ENCODE measurements at regions not wholly inside any gene's neighbourhood (a gene's known extent, or its start where the extent isn't known, plus 50 kb on each side); places are given as distances from the start of the nearest gene placed in this dataset.

DNA sequence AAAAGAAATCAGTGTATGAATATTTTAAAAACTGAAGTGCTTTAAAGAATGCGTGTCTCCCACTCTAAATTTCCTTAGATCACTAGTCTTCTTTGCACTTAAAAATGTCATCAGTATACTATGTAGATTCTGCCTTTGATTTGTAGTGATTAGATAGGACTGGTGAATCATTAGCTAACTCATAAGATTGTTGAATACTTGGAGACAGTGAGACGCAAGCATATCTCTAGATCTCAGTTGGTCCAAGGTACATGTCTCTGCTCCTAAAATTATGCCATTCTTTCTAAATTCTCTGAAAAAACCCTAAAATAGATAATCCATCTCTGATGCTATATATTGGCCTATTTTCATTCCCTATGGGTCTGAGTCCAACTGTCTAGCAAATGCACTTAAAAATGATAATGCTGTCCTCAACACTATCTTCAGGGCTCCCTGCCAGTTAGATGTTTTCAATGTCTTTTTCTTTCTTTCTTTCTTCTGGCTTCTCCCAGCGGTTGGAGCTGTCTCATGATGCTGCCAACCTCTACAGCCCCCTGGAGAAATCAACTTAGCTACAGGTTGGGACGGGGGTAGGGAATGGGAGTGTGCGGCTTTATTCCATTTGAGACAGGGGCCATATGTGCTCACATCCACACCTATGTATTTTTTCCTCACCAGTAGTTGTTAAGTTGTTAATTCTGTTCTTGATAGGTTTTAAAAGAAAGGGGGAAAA lies 301.0 kb downstream of the NDFIP2 start:
- no peak for DNase-seq (ENCODE audit: low read depth)

DNA sequence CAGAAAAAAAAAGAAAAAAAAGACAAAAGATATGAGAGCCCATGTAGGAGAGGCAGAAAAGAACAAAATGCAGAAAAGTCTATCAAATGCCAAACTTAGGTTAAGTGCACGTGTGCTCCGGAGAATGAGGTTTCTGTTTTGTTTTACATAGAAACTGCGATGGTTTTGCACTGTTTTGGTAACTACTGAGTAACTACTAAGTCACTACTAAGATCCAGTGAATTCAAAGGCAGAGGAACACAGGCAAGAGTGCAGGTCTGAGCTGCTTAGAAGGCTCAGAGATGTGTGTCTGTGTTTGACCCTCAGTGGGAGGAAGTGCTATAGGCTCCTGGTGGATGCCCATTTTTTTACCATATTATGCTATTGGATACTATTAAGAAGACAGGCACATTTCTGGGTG lies 299.3 kb downstream of the NDFIP2 start:
- no peak for DNase-seq (ENCODE audit: low read depth)

DNA sequence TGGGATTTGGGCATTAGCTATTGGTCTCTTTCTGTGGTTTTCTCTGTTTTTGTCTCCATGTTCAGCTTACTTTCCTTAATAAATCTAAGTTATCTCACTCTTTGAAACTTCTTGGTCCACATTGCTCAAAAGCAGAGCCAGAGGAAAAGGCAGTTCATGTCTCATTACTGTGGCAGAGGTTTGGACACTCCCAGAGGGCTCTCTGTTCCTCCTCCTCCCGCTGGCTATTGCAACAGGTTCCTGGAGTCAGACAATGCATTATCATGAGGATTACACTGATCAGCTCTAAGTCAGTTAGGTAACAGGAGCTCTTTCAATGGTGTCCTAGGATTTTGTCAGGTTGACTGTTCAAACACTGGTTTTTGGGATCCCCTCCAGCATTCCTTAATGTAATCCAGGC lies 298.8 kb downstream of the NDFIP2 start:
- no peak for DNase-seq (ENCODE audit: low read depth)

DNA sequence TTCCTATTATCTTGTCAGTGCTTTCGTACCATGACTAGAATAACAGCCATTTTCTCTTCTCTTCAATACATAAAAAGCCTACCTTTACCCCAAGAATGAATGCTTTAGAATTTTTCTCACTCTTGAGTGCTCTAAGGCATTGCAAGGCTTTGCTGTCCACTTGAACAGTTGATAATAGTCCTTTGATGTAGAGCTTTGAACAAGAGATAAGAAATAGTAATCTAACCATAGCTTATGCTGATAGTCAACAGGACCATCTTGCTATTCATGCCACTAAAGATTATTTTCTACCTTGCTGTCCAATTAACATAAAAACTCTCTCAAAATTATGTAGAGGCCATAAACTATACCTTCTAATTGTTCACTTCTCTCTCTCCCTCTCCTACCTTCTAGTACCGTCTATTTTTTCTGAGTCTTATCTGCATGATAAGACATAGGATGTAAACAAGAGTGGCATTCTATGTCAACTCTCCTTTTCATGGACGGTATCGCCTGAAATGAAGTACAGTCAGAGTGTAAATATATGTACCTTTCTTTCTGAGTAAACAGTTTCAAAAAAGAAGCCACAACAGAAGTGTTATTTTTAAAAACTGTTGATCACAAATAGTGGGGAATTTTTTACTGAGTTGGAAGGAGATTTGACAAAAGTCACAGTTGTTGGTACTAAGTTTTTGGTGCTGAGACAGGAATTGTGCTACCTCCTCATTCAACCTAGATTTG lies 297.9 kb downstream of the NDFIP2 start:
- DNase-seq (ENCODE audit: low read depth), result no peak

DNA sequence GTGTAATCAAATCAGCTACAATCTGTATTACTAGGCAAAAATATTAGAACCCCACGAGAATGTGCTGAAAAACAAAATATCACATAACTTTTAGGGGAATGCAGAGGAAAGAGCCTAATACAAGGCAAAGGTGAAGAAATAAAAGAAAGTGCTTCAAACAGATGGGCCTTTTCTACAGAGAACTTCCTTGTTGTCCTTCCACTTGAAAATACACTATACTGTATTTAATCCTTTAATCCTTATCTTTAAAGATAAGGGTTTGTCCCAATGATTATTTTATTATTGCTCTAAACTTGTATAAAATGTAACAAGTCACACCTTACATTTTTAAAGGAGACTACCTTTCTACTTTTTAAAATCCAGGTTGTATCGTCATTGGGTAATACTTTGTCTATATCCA lies 296.5 kb downstream of the NDFIP2 start:
- no peak for DNase-seq (ENCODE audit: low read depth)

DNA sequence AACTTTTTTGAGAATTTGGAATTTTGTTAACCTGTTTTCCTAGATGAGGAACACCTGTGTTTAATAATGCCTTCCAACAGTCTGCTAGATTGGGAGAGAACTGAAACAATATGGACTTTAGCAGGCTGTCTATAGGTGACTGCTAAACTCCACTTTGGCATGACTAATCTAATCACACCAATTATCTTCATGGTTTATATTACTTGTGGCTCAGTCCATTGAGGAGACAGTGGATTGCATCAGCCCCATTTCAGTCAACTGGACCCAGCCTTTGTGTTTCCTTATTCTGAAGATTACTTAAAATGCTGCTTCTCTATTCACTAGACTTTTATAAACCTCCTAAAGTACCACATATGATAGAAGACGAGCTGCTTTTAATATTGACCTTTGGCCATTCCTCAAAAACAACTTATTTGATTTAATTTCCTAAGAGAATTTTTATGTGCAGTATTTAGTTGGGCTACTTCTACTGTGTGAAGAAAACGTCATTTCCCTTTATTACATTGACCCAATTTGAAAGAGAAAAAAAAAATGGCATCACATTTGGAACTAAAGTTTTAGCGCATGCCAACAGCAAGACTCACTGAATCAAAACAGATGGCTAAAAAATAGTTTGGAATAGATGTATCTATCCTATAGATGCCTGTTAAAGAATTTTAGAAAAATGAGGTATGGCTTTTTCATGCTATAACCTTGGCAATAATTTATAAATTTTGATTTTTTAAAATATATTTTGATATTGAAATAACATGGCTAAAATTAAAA lies 295.8 kb downstream of the NDFIP2 start:
- DNase-seq (ENCODE audit: low read depth), result no peak

DNA sequence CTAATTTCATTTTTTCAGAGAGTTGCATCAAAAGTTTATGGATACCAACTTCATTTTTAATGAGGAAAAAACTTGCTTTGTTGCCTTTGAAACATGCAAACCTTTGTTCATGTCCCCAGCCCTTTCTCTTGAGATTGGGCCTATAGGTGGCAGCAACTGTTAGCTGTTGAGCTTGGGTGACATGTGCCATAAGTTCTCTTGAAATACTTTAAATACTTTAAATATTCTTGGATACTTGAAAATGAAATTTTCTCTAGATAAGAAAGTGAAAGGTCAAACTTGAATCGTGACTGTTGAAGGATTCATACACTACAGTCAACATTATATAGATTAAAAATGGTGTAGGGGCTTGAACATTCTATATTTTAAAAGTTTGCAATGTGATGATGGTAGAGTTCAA lies 294.9 kb downstream of the NDFIP2 start:
- no peak for DNase-seq (ENCODE audit: low read depth)

DNA sequence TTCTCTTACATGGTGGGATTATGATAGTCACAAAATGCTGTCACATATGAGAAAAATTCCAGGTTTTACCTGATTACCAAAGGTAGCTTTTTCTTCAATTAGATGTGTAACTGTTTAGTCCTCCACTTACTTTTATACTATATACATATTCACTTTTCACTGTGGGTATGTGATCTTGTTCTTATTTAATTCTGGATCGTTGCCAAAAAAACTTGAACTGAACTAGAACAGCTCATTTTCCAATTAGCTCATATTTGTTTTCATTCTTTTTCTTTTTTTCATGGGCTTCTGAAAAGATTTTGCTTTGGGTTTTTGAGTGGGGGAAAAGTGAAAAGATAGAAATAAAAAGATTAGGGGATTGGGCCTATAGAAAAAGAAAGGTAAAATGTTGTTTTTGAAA lies 291.9 kb downstream of the NDFIP2 start:
- no peak for DNase-seq (ENCODE audit: low read depth)

DNA sequence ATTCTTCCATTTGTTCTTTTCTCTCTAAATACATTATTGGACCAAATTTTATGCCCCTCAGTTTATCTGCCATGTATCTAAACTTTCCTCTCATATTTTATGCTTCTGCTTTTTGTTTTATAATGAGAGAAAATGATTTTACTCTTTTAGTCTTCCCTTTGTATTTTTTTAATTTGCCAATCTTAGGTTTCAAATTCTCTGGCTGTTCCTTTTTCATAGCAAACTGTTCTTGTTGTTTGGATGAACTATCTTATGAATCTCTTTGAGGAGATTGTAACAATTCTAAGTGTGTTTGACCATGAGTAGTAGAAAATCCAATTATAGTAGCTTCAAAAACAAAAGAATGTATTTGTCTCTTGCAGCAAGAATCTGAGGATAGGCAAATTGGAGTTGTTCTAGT lies 290.5 kb downstream of the NDFIP2 start:
- DNase-seq (ENCODE audit: low read depth), result no peak

DNA sequence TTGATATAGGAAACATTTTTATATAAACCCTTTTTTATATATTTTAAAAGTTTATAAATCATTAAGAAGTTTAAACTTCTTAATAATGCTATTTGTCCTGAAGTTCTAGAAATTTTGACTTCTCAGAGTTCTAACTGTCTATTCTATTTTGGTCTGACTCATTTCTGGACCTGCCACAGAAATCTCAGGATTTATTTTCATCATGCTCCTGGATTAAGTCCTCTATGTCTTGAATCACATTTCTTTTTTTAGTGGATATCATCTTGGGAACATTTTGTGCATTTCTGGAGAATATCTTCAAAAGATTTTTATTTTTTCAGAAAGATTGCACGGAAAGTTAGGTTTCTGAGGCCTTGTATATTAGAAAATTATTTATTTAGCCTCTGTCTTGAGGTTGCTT lies 289.1 kb downstream of the NDFIP2 start:
- no peak for DNase-seq (ENCODE audit: low read depth)

DNA sequence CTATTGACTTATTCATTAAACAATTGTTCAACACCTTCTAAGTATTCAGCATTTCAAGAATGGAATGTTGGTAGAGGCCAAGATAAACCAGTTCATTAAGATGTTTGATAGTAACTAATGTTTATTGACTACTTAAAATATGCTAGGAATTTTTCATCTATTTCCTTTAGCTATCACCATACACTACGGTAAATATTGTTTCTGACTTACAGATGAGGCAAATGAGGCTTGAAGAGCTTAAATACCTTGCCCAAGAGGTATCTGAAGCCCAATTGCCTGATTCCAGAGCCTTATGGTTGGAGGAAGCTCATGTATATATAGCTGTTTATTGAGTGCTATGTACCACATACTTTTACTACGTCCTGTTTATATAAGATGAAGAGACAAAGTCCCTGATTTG lies 286.2 kb downstream of the NDFIP2 start:
- no peak for DNase-seq (ENCODE audit: low read depth)

DNA sequence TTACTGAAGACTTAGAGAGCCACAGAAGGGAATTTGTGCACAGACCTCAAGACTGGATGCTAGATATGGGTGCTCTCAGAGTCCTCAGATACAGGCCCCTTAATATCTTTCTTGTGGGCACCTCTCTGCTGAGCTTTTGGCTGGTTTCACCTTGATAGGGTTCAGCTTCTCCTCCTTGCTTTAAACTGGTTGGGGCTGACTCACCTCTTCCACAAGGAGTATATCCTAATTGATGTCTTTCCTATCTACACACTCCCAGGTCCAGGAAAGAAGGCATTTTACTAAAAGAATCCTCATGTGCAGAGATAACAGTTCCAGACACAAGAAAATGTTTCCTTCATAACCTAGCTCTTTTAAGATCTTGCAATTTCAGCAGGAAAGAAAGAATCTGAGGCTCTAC lies 284.4 kb downstream of the NDFIP2 start:
- no peak for DNase-seq (ENCODE audit: low read depth)

DNA sequence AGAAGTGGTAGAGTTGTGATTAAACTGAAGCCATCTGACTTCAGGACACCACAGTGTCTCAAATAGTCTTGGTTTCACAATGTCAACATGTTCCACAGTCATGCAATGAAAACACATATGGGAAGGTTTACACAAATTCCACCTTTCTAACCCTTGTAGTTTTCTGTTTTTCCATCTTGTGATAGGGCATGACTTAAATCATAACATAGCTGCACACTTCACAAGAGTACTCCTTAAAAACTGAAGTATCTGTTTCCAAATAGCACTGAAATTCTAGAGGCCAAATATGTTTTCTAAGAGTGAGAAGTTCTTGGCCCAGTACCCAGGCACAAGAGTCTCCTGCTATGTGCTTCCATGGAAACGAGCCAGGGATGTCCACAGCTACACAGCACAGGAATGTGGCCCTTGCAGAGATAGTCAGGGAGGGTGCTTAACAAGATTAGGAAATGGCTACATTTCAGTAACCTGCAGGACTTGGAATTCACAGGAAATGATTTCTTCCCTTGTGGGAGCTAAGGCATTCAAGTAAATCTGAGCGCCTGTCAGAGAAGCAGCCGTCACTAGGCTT lies 269.1 kb downstream of the NDFIP2 start:
- DNase-seq (ENCODE audit: low read depth), result peak; percentile 49

DNA sequence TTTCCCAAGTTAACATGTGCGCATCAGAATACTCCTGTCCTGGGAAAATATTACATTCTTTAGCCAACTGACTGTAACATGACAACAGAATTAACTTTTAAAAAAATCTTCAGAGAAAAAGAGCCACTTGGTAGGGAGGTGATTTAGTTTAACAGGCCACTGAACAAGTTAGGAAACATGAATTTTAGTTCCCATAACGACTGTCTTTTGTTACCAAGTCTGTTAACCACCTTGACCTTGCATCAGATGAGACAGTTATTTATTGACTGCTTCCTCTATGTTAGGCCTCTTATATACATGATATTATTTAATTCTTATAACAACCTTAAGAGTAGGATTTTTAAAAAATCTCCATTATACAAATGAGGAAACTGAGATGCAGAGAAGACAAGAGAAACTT lies 268.6 kb downstream of the NDFIP2 start:
- DNase-seq (ENCODE audit: low read depth), result no peak

DNA sequence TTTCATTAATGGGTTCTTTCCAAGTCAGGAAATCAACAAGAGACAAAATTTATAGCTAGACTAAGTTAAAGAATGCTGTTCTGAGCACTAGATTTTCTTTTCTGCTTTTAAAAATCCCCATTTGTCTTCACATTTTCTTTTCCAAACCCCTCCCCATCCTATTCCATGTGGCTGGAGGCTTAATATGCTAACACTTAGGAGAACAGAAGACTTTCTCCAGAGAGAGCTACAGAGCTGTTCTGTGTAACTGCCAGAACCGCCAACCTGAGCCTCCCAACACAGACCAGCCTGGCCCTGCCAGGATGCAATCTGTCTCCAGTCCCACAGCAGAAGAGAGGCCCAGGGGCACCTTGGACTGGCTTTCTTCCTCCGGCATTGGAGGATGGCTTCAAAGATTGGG lies 264.1 kb downstream of the NDFIP2 start:
- DNase-seq (ENCODE audit: low read depth), result no peak

DNA sequence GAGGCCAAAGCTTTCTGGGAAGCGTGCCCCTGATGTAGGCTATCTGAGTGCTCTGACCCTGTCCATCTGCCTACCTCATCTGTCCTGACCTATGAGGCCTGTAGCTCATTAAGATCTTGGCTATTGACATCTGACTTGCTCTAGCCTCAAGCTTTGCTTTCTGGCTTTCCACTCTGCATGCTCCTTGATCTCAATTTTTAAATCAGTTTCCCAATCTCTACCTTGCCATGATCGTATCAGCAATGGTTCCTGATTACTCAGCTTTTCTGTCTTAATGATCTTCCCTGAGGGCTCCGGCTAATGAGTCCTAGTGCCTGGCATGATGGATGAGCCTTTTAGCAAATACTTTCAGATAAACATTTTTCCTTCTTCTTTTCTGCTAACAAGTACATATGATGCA lies 262.0 kb downstream of the NDFIP2 start:
- DNase-seq (ENCODE audit: low read depth), result no peak

DNA sequence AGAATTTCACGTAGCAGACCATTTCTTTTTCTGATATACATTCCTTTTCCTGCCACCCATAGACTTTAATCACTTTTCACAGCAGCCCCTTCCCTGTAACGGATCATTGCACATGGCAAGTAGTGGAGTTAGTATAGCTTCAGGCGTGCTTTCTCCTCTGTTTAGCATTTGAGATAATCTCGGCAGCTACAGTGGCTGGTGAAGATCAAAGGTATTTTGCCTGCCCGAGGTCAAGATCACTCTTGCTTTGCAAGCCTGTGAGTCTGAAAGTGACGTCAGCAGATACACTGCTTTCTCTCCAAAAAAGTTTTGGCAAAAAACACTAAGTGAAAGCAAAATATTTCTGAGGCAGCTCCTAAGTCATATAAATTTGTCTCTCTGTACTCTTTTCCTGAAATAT lies 260.0 kb downstream of the NDFIP2 start:
- no peak for DNase-seq (ENCODE audit: low read depth)

DNA sequence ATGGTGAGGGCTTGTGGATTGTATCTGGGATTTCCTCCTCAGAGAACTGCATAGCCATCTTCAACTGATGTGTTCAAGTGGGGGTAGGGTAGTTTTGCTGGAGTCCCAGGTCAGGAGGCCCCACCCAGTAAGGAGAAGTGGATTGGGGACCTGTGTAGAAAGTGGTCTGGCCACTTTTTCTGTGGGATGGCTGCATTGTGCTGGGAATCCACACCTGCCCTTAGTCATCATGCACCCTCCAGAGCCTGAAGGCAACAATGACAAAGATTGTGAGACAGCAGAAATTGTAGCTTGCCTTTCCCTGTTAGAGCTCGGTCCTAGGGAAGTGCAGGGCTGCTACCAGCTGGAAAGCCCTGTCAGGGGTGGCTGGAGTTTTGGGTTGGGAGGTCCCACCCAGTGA lies 255.4 kb downstream of the NDFIP2 start:
- no peak for DNase-seq (ENCODE audit: low read depth)

DNA sequence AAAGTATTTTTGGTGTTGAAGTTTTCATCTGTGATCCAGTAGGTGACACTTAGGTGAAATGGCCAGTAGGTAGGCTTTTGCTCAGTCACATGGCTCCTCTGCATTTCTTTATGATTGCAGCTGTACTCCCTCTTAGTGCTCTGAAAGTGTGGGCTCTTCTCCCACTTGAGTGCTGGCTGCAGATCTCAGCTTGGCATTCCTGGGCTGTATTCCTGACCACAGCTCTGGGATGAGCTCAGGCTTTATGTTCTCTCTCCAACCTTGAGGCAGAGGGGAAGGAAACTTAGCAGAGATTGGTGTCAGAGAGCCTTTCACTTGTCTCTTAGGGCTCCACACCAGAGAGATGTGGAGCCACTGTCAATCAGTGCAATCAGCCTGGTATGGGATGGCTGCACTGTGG lies 254.3 kb downstream of the NDFIP2 start:
- no peak for DNase-seq (ENCODE audit: low read depth)

DNA sequence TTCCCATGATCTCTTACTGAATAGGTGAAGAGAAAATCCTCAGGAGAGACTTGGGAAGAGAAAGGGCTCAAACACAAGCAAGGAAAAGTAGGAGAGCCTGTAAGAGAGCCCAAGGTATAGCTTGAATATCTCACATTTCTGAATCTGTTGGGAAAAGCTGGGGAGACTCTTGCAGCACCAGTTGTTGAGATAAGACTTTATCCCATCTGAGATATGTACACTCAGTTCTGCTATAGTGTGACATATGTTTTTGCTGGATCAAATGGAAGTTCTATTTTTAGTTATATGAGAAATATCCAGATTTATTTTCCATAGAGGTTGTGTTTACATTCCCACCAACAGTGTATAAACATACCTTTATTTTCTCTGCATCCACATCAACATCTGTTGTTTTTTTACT lies 246.1 kb downstream of the NDFIP2 start:
- no peak for DNase-seq (ENCODE audit: low read depth)

DNA sequence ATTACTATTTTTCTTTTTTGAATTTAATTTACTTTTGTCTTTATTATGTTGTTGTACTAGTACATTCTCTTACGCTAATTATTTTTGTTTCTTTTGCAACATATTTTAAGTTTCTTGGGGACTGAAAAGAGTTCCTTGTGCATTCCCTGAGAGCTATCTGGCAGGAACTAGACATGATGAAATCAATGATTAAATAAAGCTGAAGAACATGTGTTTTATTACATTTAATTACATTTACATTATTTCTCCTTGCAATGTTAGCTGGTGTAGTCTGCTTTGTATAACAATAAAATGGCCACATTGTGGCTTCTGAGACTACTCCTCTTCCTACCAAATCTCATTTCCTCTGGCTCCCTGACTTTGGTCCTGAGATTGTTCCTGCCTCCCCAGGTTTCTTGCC lies 244.9 kb downstream of the NDFIP2 start:
- DNase-seq (ENCODE audit: low read depth), result no peak

DNA sequence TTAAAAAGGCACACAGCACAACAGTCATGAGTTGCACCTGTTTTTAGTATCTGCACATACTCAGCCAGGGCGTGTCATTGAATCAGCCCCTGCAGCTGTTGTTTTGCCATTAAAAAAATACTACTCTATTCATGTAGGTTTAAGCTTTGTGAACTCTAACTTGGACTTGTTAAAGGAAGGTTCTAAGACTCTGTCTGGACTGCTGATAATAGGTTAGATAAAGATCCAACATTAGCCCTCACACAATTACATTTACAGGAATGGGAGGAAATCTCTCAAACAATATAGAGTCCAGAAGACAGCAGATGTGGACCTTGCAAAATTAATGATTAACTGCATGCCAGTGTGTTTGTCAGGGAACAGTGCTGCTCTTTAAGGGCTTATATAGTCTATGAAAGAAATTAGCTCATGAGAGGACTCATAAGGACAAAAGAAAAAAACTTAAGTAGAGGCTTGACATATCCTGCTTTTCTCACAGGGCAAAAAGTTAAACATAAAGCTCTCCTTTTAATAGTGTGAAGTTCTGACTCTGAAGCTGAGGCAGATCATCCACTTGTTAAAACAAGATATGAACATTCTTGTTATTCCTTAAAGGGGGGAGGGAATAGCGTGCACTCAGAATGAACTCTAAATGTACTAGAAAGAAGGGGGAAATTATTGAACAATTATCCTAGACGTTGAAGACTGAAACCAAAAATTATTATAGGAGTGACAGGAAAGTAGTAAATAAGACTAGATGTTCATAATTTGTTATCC lies 243.6 kb downstream of the NDFIP2 start:
- no peak for DNase-seq (ENCODE audit: low read depth)

Data from forelimb muscle (tissue), 1 donor.